ENCODE measurements at regions not wholly inside any gene's neighbourhood (a gene's known extent, or its start where the extent isn't known, plus 50 kb on each side); places are given as distances from the start of the nearest gene placed in this dataset.

DNA sequence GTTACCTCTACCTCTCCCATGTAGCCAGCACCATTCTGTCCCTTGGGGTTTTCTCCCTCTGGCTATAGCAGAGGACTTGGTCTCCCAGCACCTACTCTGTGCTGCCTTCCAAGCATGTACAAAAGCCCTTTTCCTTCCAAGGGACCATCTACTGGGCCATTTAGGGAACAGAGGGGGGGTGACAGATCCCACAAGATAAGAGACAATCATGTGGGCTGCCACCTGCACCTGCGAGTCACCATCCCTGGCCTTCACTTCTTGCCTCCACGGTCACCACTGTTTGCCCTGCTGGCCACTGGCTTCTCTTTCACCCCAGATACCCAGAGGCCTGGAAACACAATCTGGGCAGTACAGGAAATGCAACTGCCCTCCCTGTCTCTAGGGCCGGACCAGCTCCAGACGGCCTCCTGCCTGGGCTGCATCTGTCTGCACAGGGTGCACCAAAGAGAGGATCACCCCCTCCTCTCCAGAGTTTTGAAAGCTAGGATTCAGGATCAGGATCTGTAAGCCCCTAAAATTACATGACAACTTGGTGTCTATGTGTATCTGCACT is 160.8 kb upstream of the NECTIN1 start:
- no peak overlapping the region for H4K91ac ChIP-seq (ENCODE audit: insufficient read length, low read depth, low read length)
- Mint-ChIP-seq H3K4me3 (no peak overlapping the region), H3K27me3 (ENCODE audit: low read depth) (peaks cover 25% of the 10 kb centered on the region), H3K27ac (no peak overlapping the region), H3K36me3 (ENCODE audit: insufficient read depth in 1 of 3, low read depth in 3 of 3) (no peaks in the 10 kb centered on the region), H3K4me1 (peaks cover 4 to 12% of the 10 kb centered on the region in 2 experiments), H3K9me3 (no peaks in the 10 kb centered on the region)
- no peak overlapping the region for H2BK12ac ChIP-seq (ENCODE audit: insufficient read length, low read depth, low read length)
- H3K14ac ChIP-seq (ENCODE audit: insufficient read depth, low read length): no peak overlapping the region
- H3K27ac ChIP-seq (ENCODE audit: insufficient read length, low read depth, low read length): no peak overlapping the region
- no peaks in the 10 kb centered on the region for H3K79me1 ChIP-seq (ENCODE audit: insufficient read depth, low read depth, low read length, poor library complexity, severe bottlenecking)
- no peak overlapping the region for H2BK120ac ChIP-seq (ENCODE audit: low read depth, low read length, poor library complexity, severe bottlenecking)
- DNase-seq: no peak
- H3K4me2 ChIP-seq (ENCODE audit: insufficient read depth, insufficient read length, low read length): no peak overlapping the region
- H3K4ac ChIP-seq (ENCODE audit: low read depth, low read length): no peak overlapping the region
- no peak overlapping the region for H3K9ac ChIP-seq (ENCODE audit: extremely low read depth, insufficient read length, low read length)
- TF ChIP-seq, protein P1, sequence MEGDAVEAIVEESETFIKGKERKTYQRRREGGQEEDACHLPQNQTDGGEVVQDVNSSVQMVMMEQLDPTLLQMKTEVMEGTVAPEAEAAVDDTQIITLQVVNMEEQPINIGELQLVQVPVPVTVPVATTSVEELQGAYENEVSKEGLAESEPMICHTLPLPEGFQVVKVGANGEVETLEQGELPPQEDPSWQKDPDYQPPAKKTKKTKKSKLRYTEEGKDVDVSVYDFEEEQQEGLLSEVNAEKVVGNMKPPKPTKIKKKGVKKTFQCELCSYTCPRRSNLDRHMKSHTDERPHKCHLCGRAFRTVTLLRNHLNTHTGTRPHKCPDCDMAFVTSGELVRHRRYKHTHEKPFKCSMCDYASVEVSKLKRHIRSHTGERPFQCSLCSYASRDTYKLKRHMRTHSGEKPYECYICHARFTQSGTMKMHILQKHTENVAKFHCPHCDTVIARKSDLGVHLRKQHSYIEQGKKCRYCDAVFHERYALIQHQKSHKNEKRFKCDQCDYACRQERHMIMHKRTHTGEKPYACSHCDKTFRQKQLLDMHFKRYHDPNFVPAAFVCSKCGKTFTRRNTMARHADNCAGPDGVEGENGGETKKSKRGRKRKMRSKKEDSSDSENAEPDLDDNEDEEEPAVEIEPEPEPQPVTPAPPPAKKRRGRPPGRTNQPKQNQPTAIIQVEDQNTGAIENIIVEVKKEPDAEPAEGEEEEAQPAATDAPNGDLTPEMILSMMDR (conservative IDR thresholded peaks at IDR 0.05): no peak
- H2BK15ac ChIP-seq (ENCODE audit: low read depth, low read length): no peak overlapping the region
- H3K23me2 ChIP-seq (ENCODE audit: insufficient read length, low read depth, low read length, poor library complexity, severe bottlenecking): no peaks in the 10 kb centered on the region
- no peaks in the 10 kb centered on the region for H3K27me3 ChIP-seq (ENCODE audit: insufficient read depth, low read length)
- no peak overlapping the region for H2AK5ac ChIP-seq (ENCODE audit: insufficient read length, low read length)
- H2AFZ ChIP-seq (ENCODE audit: low read length): no peak overlapping the region
- H3T11ph ChIP-seq (ENCODE audit: low read length): no peak overlapping the region
- no peak overlapping the region for H2BK5ac ChIP-seq (ENCODE audit: insufficient read length, low read length)
- no peak overlapping the region for H3K56ac ChIP-seq (ENCODE audit: insufficient read length, low read depth, low read length)
- no peak overlapping the region for H3K18ac ChIP-seq (ENCODE audit: insufficient read length, low read depth, low read length)
- H3K4me1 ChIP-seq (ENCODE audit: insufficient read depth, low read length): no peaks in the 10 kb centered on the region
- H3K9me3 ChIP-seq (ENCODE audit: control insufficient read depth, low read depth, low read length): no peaks in the 10 kb centered on the region
- H4K20me1 ChIP-seq (ENCODE audit: control insufficient read depth, insufficient read depth, insufficient read length): no peaks in the 10 kb centered on the region
- no peaks in the 10 kb centered on the region for H3K79me2 ChIP-seq (ENCODE audit: insufficient read depth, low read length)
- H4K5ac ChIP-seq (ENCODE audit: insufficient read length, low read depth, low read length): no peak overlapping the region
- H4K8ac ChIP-seq (replicated peaks; ENCODE audit: insufficient read length, low read depth, low read length): no peak overlapping the region
- no CpG with 5 or more reads among the region's 4 CpGs for WGBS (ENCODE audit: extremely low coverage, insufficient read length, low lambda C conversion rate)
- no peak overlapping the region for H2BK20ac ChIP-seq (ENCODE audit: low read depth, low read length, poor library complexity, severe bottlenecking)
- no peak overlapping the region for H3K23ac ChIP-seq (ENCODE audit: insufficient read length, low read depth, low read length)
